Testis (tissue), 2 donors: ENCODE measurements at regions not wholly inside any gene's neighbourhood (a gene's known extent, or its start where the extent isn't known, plus 50 kb on each side); places are given as distances from the start of the nearest gene placed in this dataset.

ENCODE experiments used
- POLR2A ChIP-seq: fragments of 450-650 bp; IDR thresholded peaks from one replicate; pipeline ENCODE4 v1.6.1; 2017; ENCODE audit warnings: antibody characterized with exemption, mild to moderate bottlenecking, moderate library complexity
- TF ChIP-seq, protein P1 (sequence below), 3 experiments: fragments of 450-650 bp in 2 of 3; fragments of 200-600 bp in 1 of 3; sonication (generic) in 1 of 3; IDR thresholded peaks; one replicate each; pipeline ENCODE4 v1.5.1; 2016 to 2019; ENCODE audit warnings: antibody characterized with exemption in 3 of 3, mild to moderate bottlenecking in 2 of 3, moderate library complexity in 1 of 3

DNA sequence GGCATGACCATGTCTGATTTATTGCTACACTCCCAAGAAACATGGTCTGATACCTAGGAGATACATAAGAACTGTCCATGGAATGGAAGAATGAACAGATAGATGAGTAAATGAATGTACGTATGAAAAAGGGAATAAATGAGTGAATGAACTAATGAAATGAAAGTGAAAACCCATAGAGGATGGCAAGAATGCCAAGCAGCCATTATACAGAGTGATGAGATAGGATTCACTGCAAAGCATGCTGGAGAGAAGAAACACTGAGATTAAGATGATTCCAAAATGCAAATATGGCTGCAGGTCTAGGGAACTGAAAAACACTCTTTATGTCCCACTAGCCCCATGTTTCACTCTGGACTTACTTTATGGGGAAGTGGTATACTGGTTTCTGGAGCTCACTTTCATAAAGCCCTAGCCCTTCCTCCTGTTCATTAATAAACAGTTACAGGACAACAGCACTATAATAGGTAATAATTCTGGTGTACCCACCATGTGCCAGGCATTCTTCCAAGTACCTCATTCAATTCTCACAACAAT, 170.3 kb upstream of the RAD23B start:
- TF ChIP-seq, protein P1, sequence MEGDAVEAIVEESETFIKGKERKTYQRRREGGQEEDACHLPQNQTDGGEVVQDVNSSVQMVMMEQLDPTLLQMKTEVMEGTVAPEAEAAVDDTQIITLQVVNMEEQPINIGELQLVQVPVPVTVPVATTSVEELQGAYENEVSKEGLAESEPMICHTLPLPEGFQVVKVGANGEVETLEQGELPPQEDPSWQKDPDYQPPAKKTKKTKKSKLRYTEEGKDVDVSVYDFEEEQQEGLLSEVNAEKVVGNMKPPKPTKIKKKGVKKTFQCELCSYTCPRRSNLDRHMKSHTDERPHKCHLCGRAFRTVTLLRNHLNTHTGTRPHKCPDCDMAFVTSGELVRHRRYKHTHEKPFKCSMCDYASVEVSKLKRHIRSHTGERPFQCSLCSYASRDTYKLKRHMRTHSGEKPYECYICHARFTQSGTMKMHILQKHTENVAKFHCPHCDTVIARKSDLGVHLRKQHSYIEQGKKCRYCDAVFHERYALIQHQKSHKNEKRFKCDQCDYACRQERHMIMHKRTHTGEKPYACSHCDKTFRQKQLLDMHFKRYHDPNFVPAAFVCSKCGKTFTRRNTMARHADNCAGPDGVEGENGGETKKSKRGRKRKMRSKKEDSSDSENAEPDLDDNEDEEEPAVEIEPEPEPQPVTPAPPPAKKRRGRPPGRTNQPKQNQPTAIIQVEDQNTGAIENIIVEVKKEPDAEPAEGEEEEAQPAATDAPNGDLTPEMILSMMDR (IDR thresholded peaks at IDR 0.05): no peak
- TF ChIP-seq POLR2A: no peak
